Skeletal muscle cell (primary cell): ENCODE measurements at regions not wholly inside any gene's neighbourhood (a gene's known extent, or its start where the extent isn't known, plus 50 kb on each side); places are given as distances from the start of the nearest gene placed in this dataset.

ENCODE experiments used
- DNase-seq: peaks from one replicate; pipeline ENCODE4 v3.0.0-alpha.2; 2010; ENCODE audit warnings: low read depth
- H3K4me3 ChIP-seq: 2 replicates; pipeline ENCODE4 v1.5.1; 2011; ENCODE audit warnings: low read depth, mild to moderate bottlenecking, control low read depth, low read length, moderate library complexity

- H3K4me3 ChIP-seq = no peak overlapping the region
- DNase-seq = no peak
These were observed 72.5 kb upstream of the EMCN start for GRCh38 chr4:100590325-100590724.

- no peak overlapping the region for H3K4me3 ChIP-seq
- peak; percentile 6 for DNase-seq
These were observed 70.3 kb upstream of the EMCN start for GRCh38 chr4:100588076-100588475.

GRCh38 chr4:100582146-100582545, 64.3 kb upstream of the EMCN start:
- no peak overlapping the region for H3K4me3 ChIP-seq
- no peak for DNase-seq

- no peak overlapping the region for H3K4me3 ChIP-seq
- no peak for DNase-seq
These were observed 63.5 kb upstream of the EMCN start for GRCh38 chr4:100581337-100581736.

- H3K4me3 ChIP-seq = no peak overlapping the region
- no peak for DNase-seq
These were observed 58.7 kb upstream of the EMCN start for GRCh38 chr4:100576570-100576969.

- H3K4me3 ChIP-seq = no peak overlapping the region
- no peak for DNase-seq
These were observed 56.8 kb upstream of the EMCN start for GRCh38 chr4:100574607-100575006.

GRCh38 chr4:100569196-100569595, 51.4 kb upstream of the EMCN start:
- no peak for DNase-seq
- no peak overlapping the region for H3K4me3 ChIP-seq
